AG04450 (cell line): ENCODE measurements at regions not wholly inside any gene's neighbourhood (a gene's known extent, or its start where the extent isn't known, plus 50 kb on each side); places are given as distances from the start of the nearest gene placed in this dataset.

Experiments
- CTCF ChIA-PET: fragments of 300-600, 350-600 bp; formaldehyde crosslinking; extraction: SDS; loops from one replicate; lab custom pipeline; 2022; ENCODE audit warnings: antibody characterized with exemption, inconsistent platforms; lab: Charles Lee
- POLR2A ChIA-PET: fragments of 350-600 bp; formaldehyde crosslinking; extraction: SDS; loops from one replicate; lab custom pipeline; 2021; ENCODE audit warnings: antibody characterized with exemption, inconsistent platforms; lab: Yijun Ruan, JAX
- DNase-seq: peaks from one replicate; pipeline ENCODE4 v3.0.0-alpha.2; 2011; ENCODE audit warnings: low read depth, low spot score
- H3K27ac ChIP-seq: one replicate; pipeline ENCODE4 v1.5.1; 2012; ENCODE audit warnings: low read depth, low read length, control low read depth
- H3K27me3 ChIP-seq: one replicate; pipeline ENCODE4 v1.6.0; 2012; ENCODE audit warnings: low read length; ENCODE audit not compliant: control insufficient read depth, insufficient read depth
- H3K4me3 ChIP-seq: 2 replicates; pipeline ENCODE4 v1.5.1; 2011; ENCODE audit warnings: mild to moderate bottlenecking, low read depth, low read length, control low read depth
- H3K9me3 ChIP-seq: 2 replicates; pipeline ENCODE4 v1.5.1; 2012; ENCODE audit warnings: low read length; ENCODE audit not compliant: control insufficient read depth, insufficient read depth
- TF ChIP-seq, protein P1 (sequence below): IDR thresholded peaks from 2 replicates; pipeline ENCODE4 v1.5.1; 2011; ENCODE audit warnings: low read depth, low read length, control low read depth, inconsistent platforms

DNA sequence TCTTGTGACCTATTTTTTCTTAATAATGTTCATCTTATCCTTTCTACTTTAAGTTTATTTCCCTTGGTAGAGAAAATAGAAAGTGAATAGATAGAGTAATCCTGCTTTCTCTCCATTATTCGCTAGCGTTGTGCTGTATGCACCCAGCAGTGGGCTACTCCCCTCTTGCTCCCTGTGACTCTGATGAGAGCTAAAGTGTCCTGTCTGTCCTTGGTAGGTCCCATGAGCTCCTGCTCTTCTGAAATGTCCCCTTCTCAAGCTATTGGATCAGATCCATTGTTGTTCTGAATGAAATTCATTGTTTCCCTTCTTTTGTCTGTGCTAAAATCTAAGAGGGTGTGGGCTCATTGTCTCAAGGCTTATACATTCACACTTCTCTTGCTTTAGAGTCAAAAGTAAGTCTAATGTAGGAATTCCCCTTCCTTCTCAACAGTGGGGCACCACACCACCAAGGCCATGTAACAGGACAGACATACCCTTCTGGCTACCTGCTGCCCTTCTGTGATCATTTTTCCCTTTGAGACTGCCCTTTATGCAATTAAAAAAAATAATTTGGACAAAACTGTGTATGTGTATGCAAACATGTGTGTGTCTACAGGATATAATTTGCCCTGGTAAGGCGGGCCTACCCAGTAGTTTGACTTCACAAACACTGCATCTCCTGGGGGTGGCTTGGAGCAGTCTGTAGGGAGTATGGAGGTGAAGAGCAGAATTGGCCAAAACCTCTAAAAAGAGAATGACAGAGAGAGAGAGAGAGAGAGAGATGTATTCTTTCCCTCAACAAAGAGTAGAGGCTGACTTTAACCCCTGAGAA, 167.0 kb upstream of the MYLIP start:
- Histone ChIP-seq H3K9me3 (no peaks in the 10 kb centered on the region), H3K27me3 (no peaks in the 10 kb centered on the region), H3K4me3 (no peak overlapping the region), H3K27ac (no peak overlapping the region)
- TF ChIP-seq, protein P1, sequence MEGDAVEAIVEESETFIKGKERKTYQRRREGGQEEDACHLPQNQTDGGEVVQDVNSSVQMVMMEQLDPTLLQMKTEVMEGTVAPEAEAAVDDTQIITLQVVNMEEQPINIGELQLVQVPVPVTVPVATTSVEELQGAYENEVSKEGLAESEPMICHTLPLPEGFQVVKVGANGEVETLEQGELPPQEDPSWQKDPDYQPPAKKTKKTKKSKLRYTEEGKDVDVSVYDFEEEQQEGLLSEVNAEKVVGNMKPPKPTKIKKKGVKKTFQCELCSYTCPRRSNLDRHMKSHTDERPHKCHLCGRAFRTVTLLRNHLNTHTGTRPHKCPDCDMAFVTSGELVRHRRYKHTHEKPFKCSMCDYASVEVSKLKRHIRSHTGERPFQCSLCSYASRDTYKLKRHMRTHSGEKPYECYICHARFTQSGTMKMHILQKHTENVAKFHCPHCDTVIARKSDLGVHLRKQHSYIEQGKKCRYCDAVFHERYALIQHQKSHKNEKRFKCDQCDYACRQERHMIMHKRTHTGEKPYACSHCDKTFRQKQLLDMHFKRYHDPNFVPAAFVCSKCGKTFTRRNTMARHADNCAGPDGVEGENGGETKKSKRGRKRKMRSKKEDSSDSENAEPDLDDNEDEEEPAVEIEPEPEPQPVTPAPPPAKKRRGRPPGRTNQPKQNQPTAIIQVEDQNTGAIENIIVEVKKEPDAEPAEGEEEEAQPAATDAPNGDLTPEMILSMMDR = no peak
- no peak for DNase-seq
- POLR2A ChIA-PET = no interaction called here
- CTCF ChIA-PET = no interaction called here

DNA sequence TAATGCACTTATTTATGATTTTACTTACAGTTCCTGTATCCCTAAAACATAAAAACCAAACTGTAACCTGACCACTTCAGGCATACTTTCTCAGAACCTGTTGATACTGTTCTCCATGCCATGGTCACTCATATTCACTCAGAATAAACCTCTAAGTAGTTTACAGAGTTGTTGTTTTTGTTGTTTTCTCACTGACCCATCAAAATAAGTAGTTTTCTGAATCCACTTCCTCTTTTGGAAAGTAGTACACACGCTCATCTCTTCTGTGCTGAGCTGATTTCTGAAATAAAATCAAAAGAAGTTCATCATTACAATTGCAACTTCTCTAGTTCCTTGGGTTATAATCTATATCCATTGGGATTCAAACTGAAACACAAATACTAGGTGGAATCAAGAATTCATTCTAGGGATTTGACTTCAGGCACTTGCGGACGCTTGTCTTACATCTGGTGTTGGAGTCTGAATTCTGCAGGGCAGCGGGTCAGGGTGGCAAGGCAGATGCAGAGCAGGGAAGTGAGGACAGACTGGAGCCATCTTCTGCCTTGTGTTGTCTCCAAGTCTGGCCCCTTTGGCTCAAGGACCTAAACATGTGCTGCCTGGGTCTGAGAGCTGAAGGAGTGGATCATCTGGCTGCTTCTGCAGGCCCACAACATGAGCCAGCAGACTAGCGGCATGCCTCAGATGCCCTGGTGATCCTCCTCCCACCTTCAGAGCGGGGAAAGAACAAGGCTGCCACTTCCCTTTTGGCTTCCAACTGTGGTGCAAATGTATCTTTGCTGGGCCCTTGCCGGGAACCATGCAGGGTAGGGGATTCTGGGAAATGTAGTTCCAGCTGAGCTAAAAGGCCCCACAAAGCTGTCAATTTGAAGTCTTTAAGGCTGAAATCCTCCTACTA, 167.9 kb upstream of the MYLIP start:
- no peak overlapping the region for H3K27ac ChIP-seq
- CTCF ChIA-PET = no interaction called here
- TF ChIP-seq, protein P1 = no peak
- no peaks in the 10 kb centered on the region for H3K9me3 ChIP-seq
- H3K27me3 ChIP-seq = no peaks in the 10 kb centered on the region
- no peak overlapping the region for H3K4me3 ChIP-seq
- DNase-seq = no peak
- POLR2A ChIA-PET = no interaction called here

DNA sequence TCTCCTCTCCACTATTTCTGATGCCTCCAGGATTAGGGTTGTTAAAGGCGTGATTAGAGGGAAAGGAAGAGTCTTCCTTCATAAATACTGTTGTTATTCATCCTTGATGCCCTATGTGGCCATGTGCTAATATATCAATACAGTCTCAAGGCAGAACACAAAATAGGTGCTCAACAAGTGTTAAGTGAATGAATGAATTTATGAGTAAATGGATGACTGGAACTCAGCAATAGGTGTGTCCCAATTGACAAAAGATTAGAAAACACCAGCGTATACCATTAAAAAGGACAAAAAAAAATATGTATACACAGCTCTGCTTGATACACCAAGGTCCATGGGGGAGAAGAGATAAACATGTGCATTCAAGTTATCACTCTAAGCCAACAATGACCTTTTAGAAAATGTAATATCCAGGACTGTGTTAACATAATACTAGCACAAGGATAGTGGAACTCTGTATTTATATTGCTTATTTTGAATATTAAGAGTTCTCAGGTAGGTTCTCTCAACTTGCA, 171.2 kb upstream of the MYLIP start:
- POLR2A ChIA-PET = no interaction called here
- no peak for DNase-seq
- TF ChIP-seq, protein P1 = no peak
- Histone ChIP-seq H3K4me3 (no peak overlapping the region), H3K27ac (no peak overlapping the region), H3K27me3 (no peaks in the 10 kb centered on the region), H3K9me3 (no peaks in the 10 kb centered on the region)
- CTCF ChIA-PET = interaction anchor here (1.1 kb wide), 1 partner anchor 225 kb away, joined by 3 read pairs; no protein-coding TSS in a partner anchor

DNA sequence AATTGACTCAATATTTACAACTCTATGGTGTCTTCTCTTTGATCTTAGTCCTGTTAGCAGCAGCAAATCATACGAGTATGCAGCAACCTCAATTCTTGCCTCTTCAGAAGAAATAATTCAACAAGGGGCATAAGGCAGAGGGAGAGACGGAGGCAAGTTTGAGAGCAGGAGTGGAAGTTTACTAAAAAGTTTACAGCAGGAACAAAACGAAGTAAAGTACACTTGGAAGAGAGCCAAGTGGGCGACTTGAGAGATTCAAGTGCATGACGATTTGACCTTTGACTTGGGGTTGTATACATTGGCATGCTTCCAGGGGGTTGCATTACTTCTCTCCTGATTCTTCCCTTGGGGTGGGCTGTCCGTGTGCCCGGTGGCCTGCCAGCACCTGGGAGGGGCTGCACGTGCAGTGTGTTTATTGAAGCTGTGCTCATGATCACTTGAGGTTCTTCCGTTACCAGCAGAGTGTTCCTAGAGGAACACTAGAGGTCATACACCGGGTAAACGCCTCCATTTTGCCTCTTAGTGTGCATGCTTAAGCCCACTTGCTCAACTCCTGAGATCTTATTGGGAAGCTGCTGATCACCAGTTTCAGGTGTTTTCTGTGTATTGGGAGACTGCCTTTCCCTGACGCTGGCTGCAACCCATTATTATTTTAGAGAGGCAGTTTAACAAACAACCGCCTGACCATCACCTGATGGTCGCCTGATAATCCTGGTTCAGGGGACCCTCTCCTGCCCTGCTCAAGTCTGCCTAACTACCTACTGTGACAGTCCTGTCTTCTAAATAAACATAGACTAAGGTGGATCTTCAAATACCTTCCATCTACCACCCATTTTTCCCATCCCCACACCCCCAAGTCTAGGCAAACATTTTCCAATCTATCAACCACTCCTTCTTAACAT, 172.4 kb upstream of the MYLIP start:
- ChIA-PET CTCF (no interaction called here), POLR2A (no interaction called here)
- no peak overlapping the region for H3K4me3 ChIP-seq
- DNase-seq = no peak
- H3K9me3 ChIP-seq = no peaks in the 10 kb centered on the region
- H3K27ac ChIP-seq = no peak overlapping the region
- TF ChIP-seq, protein P1 = no peak
- no peaks in the 10 kb centered on the region for H3K27me3 ChIP-seq
